ENCODE measurements at regions not wholly inside any gene's neighbourhood (a gene's known extent, or its start where the extent isn't known, plus 50 kb on each side); places are given as distances from the start of the nearest gene placed in this dataset.

DNA sequence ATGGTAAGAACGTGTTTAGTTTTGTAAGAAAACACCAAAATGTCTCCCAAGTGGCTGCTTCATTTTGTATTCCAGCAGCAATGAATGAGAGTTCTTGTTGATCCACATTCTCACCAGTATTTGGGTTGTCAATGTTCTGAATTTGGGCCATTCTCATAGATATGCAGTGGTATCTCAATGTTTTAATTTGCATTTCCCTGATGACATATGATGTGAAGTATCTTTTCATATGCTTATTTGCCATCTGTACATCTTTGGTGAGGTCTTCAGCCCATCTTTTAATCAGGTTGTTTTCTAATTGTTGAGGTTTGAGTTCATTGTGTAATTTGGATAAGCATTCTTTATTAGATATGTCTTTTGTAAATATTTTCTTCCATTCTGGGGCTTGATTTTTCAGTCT lies 436.8 kb upstream of the IRAK1BP1 start (continued):
- TF ChIP-seq, protein P1, sequence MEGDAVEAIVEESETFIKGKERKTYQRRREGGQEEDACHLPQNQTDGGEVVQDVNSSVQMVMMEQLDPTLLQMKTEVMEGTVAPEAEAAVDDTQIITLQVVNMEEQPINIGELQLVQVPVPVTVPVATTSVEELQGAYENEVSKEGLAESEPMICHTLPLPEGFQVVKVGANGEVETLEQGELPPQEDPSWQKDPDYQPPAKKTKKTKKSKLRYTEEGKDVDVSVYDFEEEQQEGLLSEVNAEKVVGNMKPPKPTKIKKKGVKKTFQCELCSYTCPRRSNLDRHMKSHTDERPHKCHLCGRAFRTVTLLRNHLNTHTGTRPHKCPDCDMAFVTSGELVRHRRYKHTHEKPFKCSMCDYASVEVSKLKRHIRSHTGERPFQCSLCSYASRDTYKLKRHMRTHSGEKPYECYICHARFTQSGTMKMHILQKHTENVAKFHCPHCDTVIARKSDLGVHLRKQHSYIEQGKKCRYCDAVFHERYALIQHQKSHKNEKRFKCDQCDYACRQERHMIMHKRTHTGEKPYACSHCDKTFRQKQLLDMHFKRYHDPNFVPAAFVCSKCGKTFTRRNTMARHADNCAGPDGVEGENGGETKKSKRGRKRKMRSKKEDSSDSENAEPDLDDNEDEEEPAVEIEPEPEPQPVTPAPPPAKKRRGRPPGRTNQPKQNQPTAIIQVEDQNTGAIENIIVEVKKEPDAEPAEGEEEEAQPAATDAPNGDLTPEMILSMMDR (IDR thresholded peaks at IDR 0.05; ENCODE audit: low read depth, low read length, missing input control), result no peak
- TF ChIP-seq, protein P2, sequence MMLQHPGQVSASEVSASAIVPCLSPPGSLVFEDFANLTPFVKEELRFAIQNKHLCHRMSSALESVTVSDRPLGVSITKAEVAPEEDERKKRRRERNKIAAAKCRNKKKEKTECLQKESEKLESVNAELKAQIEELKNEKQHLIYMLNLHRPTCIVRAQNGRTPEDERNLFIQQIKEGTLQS (IDR thresholded peaks at IDR 0.05), result no peak
- TF ChIP-seq SP1 (IDR thresholded peaks at IDR 0.05), result no peak
- TF ChIP-seq, protein P3, sequence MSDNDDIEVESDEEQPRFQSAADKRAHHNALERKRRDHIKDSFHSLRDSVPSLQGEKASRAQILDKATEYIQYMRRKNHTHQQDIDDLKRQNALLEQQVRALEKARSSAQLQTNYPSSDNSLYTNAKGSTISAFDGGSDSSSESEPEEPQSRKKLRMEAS (IDR thresholded peaks at IDR 0.05), result no peak

DNA sequence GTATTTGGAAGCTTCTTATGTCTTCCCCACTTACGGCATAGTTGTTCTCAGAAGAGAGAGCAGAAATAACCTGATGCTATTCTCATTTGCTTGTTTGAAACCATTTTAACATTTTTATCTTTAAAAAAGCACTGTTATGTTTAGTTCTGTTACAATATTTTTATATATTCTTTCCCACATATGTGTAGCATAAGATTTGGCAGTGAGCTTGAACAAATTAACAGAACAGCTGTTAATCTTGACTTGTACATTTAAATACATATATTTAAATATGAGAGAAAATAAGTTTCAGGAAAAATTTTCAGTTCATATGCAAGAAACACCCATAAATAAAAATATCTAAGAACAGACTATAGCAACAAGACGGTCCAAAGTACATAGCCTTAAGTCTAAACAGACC lies 431.7 kb upstream of the IRAK1BP1 start:
- Histone ChIP-seq H3K36me3 (ENCODE audit: control insufficient read depth in 4 of 4, insufficient read depth in 3 of 4, low read depth in 1 of 4, low read length in 3 of 4) (no peaks in the 10 kb centered on the region), H3K27ac (ENCODE audit: low read depth in 1 of 2, low read length in 2 of 2) (no peak overlapping the region), H3K4me1 (ENCODE audit: control insufficient read depth in 4 of 4, insufficient read depth in 4 of 4, low read length in 3 of 4) (no peaks in the 10 kb centered on the region), H3K9me3 (ENCODE audit: control insufficient read depth in 4 of 4, low read length in 3 of 4) (no peaks in the 10 kb centered on the region), H3K9ac (ENCODE audit: low read depth in 1 of 2, low read length in 2 of 2) (no peak overlapping the region), H3K27me3 (ENCODE audit: control insufficient read depth in 4 of 4, insufficient read depth in 4 of 4, low read length in 3 of 4) (no peaks in the 10 kb centered on the region), H3K4me3 (ENCODE audit: low read depth in 1 of 3, low read length in 3 of 3) (no peak overlapping the region)
- no peak for DNase-seq (ENCODE audit: low spot score)
- WGBS, result 86% methylated on average over 2 of the region's 2 CpGs
- TF ChIP-seq, protein P4, sequence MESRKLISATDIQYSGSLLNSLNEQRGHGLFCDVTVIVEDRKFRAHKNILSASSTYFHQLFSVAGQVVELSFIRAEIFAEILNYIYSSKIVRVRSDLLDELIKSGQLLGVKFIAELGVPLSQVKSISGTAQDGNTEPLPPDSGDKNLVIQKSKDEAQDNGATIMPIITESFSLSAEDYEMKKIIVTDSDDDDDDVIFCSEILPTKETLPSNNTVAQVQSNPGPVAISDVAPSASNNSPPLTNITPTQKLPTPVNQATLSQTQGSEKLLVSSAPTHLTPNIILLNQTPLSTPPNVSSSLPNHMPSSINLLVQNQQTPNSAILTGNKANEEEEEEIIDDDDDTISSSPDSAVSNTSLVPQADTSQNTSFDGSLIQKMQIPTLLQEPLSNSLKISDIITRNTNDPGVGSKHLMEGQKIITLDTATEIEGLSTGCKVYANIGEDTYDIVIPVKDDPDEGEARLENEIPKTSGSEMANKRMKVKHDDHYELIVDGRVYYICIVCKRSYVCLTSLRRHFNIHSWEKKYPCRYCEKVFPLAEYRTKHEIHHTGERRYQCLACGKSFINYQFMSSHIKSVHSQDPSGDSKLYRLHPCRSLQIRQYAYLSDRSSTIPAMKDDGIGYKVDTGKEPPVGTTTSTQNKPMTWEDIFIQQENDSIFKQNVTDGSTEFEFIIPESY (IDR thresholded peaks at IDR 0.05), result no peak
- TF ChIP-seq, protein P3 (IDR thresholded peaks at IDR 0.05), result no peak
- no peak for TF ChIP-seq SP1 (IDR thresholded peaks at IDR 0.05)
- TF ChIP-seq, protein P5, sequence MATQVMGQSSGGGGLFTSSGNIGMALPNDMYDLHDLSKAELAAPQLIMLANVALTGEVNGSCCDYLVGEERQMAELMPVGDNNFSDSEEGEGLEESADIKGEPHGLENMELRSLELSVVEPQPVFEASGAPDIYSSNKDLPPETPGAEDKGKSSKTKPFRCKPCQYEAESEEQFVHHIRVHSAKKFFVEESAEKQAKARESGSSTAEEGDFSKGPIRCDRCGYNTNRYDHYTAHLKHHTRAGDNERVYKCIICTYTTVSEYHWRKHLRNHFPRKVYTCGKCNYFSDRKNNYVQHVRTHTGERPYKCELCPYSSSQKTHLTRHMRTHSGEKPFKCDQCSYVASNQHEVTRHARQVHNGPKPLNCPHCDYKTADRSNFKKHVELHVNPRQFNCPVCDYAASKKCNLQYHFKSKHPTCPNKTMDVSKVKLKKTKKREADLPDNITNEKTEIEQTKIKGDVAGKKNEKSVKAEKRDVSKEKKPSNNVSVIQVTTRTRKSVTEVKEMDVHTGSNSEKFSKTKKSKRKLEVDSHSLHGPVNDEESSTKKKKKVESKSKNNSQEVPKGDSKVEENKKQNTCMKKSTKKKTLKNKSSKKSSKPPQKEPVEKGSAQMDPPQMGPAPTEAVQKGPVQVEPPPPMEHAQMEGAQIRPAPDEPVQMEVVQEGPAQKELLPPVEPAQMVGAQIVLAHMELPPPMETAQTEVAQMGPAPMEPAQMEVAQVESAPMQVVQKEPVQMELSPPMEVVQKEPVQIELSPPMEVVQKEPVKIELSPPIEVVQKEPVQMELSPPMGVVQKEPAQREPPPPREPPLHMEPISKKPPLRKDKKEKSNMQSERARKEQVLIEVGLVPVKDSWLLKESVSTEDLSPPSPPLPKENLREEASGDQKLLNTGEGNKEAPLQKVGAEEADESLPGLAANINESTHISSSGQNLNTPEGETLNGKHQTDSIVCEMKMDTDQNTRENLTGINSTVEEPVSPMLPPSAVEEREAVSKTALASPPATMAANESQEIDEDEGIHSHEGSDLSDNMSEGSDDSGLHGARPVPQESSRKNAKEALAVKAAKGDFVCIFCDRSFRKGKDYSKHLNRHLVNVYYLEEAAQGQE (IDR thresholded peaks at IDR 0.05), result no peak
- no peak for TF ChIP-seq RXRA (IDR thresholded peaks at IDR 0.05)
- no peak for TF ChIP-seq GABPA (IDR thresholded peaks at IDR 0.05 in 1 of 2, conservative IDR thresholded peaks at IDR 0.05 in 1 of 2)
- no peak for TF ChIP-seq FOXA1 (IDR thresholded peaks at IDR 0.05)
- TF ChIP-seq, protein P2 (IDR thresholded peaks at IDR 0.05), result no peak
- no peak for TF ChIP-seq YY1 (IDR thresholded peaks at IDR 0.05)
- TF ChIP-seq FOXA2 (IDR thresholded peaks at IDR 0.05), result no peak
- TF ChIP-seq JUND (IDR thresholded peaks at IDR 0.05), result no peak
- TF ChIP-seq EGR1 (IDR thresholded peaks at IDR 0.05; ENCODE audit: low read depth in 2 of 2), result no peak
- no peak for TF ChIP-seq HNF4G (IDR thresholded peaks at IDR 0.05)
- TF ChIP-seq RAD21 (IDR thresholded peaks at IDR 0.05), result no peak
- TF ChIP-seq, protein P1 (IDR thresholded peaks at IDR 0.05; ENCODE audit: low read depth, low read length, missing input control), result no peak
- no peak for TF ChIP-seq NR2F2 (IDR thresholded peaks at IDR 0.05)
- TF ChIP-seq TAF1 (conservative IDR thresholded peaks at IDR 0.05), result no peak
- no peak for TF ChIP-seq HNF4A (conservative IDR thresholded peaks at IDR 0.05)
